Astrocyte (in vitro differentiated cells and primary cell): ENCODE measurements at regions not wholly inside any gene's neighbourhood (a gene's known extent, or its start where the extent isn't known, plus 50 kb on each side); places are given as distances from the start of the nearest gene placed in this dataset.

Source experiments
- CTCF ChIP-seq: IDR thresholded peaks from 2 replicates; pipeline ENCODE4 v1.5.1; 2011; ENCODE audit warnings: low read depth, mild to moderate bottlenecking, inconsistent platforms, low read length, moderate library complexity; ENCODE audit not compliant: insufficient read depth
- EZH2 ChIP-seq: IDR thresholded peaks from 2 replicates; pipeline ENCODE4 v1.6.1; 2012; ENCODE audit warnings: mild to moderate bottlenecking, low read length, inconsistent platforms; ENCODE audit not compliant: insufficient read depth

GRCh38 chr7:84829719-84830118 lies 357.1 kb downstream of the SEMA3D start:
- no peak for TF ChIP-seq CTCF
- no peak for TF ChIP-seq EZH2
